GM12891 (cell line): ENCODE measurements at regions not wholly inside any gene's neighbourhood (a gene's known extent, or its start where the extent isn't known, plus 50 kb on each side); places are given as distances from the start of the nearest gene placed in this dataset.

Experiments used
- DNase-seq: peaks from one replicate; pipeline ENCODE4 v3.0.0; 2011; ENCODE audit warnings: low spot score; ENCODE audit not compliant: insufficient read length
- FAIRE-seq: peaks from 2 replicates; lab custom pipeline; 2011; peaks lifted over from hg19 to GRCh38; lab: Jason Lieb, UNC
- PAX5 ChIP-seq: IDR thresholded peaks from 2 replicates; pipeline ENCODE4 v1.6.1; 2011; ENCODE audit warnings: low read length, moderate library complexity, mild to moderate bottlenecking; ENCODE audit not compliant: insufficient read depth, severe bottlenecking
- POLR2A ChIP-seq: IDR thresholded peaks from 2 replicates; pipeline ENCODE4 v1.6.1; 2011; ENCODE audit warnings: low read depth, low read length, control low read depth
- POLR2AphosphoS5 ChIP-seq: IDR thresholded peaks from 2 replicates; pipeline ENCODE4 v1.6.1; 2011; ENCODE audit warnings: low read depth, low read length, control low read depth
- POU2F2 ChIP-seq: IDR thresholded peaks from 2 replicates; pipeline ENCODE4 v1.6.1; 2011; ENCODE audit warnings: low read depth, mild to moderate bottlenecking, control low read depth, low read length, moderate library complexity
- SPI1 ChIP-seq: IDR thresholded peaks from 2 replicates; pipeline ENCODE4 v1.6.1; 2011; ENCODE audit warnings: low read depth, low read length, control low read depth
- TAF1 ChIP-seq: IDR thresholded peaks from 2 replicates; pipeline ENCODE4 v1.6.1; 2011; ENCODE audit warnings: low read depth, low read length, control low read depth

DNA sequence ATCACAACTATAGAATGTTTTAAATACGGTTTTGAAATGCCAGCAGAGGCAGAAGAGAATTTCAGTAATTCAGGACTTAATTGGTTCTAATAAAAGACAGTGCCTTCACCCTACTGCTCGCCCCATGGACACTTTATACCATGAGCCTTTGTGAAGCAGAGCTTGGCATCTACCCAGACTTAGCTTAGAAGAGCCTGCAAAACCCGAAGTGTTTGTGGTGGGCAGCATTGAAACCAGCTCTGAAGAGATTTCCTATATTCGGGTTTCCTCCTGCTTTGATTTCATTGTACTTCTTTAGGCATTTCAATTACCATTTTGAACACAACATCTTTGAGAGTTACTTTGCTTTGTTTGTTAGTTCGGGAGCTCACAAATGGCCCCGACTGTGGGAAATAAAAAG lies 185.1 kb upstream of the MTNR1B start:
- TF ChIP-seq PAX5: no peak
- DNase-seq (no peak), FAIRE-seq (no peak)

DNA sequence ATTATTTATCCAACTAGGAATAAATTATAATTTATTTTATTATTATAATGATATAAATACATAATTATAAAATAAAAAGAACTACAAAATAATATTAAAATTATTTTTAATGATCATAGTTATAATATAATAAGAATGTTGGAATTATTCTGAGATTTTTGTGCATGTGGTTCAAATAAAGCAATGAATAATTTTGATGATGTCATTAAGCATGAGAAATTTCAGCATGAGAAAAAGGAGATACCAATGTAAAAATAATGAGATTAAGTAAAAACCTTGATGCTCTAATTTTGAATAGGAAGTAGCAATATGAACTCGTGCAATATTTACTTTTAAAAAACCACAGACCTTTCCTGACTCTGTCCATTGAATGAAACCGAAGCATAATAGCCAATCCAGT lies 181.8 kb upstream of the MTNR1B start:
- DNase-seq (no peak), FAIRE-seq (no peak)
- TF ChIP-seq POU2F2: no peak
- TF ChIP-seq TAF1: no peak
- TF ChIP-seq POLR2A: no peak
- no peak for TF ChIP-seq POLR2AphosphoS5
- no peak for TF ChIP-seq SPI1
- no peak for TF ChIP-seq PAX5

GRCh38 chr11:92789761-92790160 lies 179.7 kb upstream of the MTNR1B start:
- TF ChIP-seq PAX5 (no peak), POLR2AphosphoS5 (no peak), SPI1 (no peak), TAF1 (no peak), POLR2A (no peak), POU2F2 (no peak)
- FAIRE-seq (no peak), DNase-seq (no peak)

GRCh38 chr11:92790366-92790765 lies 179.1 kb upstream of the MTNR1B start:
- DNase-seq (no peak), FAIRE-seq (no peak)
- TF ChIP-seq POU2F2: no peak
- TF ChIP-seq POLR2A: no peak
- no peak for TF ChIP-seq PAX5
- TF ChIP-seq TAF1: no peak
- no peak for TF ChIP-seq POLR2AphosphoS5
- no peak for TF ChIP-seq SPI1

GRCh38 chr11:92790926-92791616 lies 178.4 kb upstream of the MTNR1B start:
- no peak for TF ChIP-seq TAF1
- TF ChIP-seq POLR2AphosphoS5: no peak
- TF ChIP-seq SPI1: no peak
- TF ChIP-seq POU2F2: no peak
- TF ChIP-seq POLR2A: no peak
- no peak for DNase-seq
- no peak for FAIRE-seq

DNA sequence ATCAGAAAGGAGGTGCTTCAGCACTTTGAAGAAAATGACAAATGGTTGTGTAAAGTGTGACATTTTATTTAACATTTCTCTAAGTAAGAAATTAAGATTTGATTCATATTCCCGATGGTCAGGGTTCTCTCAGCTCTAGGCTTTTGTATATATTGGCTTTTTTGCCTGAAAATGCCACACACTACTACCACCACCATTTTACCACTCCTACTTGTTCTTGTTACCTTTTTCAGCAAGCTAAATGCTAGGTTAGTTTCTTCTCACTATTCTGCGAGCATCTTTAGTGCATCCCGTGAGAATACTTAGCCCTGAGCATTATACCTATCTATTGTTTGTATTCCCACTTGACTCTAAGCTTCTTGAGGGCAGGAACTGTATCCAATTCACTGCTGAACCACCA lies 177.6 kb upstream of the MTNR1B start:
- FAIRE-seq: no peak
- DNase-seq: no peak
- TF ChIP-seq POU2F2 (no peak), TAF1 (no peak), POLR2AphosphoS5 (no peak), POLR2A (no peak), SPI1 (no peak), PAX5 (no peak)

- TF ChIP-seq POLR2A (no peak), PAX5 (no peak), TAF1 (no peak), SPI1 (no peak), POLR2AphosphoS5 (no peak), POU2F2 (no peak)
- no peak for FAIRE-seq
Observed at GRCh38 chr11:92793189-92793588, 176.3 kb upstream of the MTNR1B start.

GRCh38 chr11:92794783-92795182 lies 174.7 kb upstream of the MTNR1B start:
- FAIRE-seq (no peak), DNase-seq (no peak)
- TF ChIP-seq TAF1 (no peak), POLR2A (no peak), PAX5 (no peak), SPI1 (no peak), POLR2AphosphoS5 (no peak), POU2F2 (no peak)

More at GRCh38 chr11:92793189-92793588, 176.3 kb upstream of the MTNR1B start:
- DNase-seq: no peak

DNA sequence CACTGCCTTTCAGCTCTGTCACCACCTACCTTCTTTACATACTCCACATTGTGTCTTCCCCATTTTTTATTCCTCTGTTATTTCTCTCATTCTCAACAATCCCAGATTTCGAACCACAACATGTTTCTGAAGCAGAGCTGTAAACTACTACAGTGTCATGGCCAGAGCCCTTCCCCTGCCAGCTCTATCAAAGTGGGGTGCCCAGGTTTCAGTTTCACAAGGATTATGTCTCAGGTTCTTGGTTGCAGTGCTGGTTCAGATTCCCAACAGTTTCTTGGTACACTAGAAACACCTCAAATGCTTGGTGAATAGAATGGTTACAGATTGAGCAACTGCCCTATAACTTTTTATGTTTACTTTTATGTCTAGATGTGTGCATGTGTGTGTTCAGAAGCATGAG lies 172.7 kb upstream of the MTNR1B start:
- DNase-seq (no peak), FAIRE-seq (no peak)
- TF ChIP-seq SPI1: no peak
- TF ChIP-seq PAX5: no peak
- no peak for TF ChIP-seq TAF1
- no peak for TF ChIP-seq POLR2A
- no peak for TF ChIP-seq POLR2AphosphoS5
- no peak for TF ChIP-seq POU2F2

- no peak for DNase-seq
- TF ChIP-seq POU2F2: no peak
- no peak for TF ChIP-seq SPI1
- TF ChIP-seq TAF1: no peak
- no peak for TF ChIP-seq PAX5
- no peak for TF ChIP-seq POLR2AphosphoS5
- TF ChIP-seq POLR2A: no peak
- no peak for FAIRE-seq
Observed at GRCh38 chr11:92797874-92798273, 171.6 kb upstream of the MTNR1B start.
